Heart left ventricle (tissue), 16 donors: ENCODE measurements at regions not wholly inside any gene's neighbourhood (a gene's known extent, or its start where the extent isn't known, plus 50 kb on each side); places are given as distances from the start of the nearest gene placed in this dataset.

ENCODE experiments used
- ATAC-seq, 4 donors: fragments of 200-7000 bp; cut with Tn5 transposase; one replicate each; pipeline ENCODE4 v1.9.1; 2020 to 2022; ENCODE audit warnings: moderate library complexity in 4 of 4, mild to moderate bottlenecking in 3 of 4, moderate number of reproducible peaks in 1 of 4
- DNase-seq, 5 donors: peaks; one replicate each; pipeline ENCODE4 v3.0.0-alpha.2; 2020
- H3K27ac ChIP-seq, 12 donors: fragments of 200-600 bp; sonication (generic) in 4 of 12; one replicate each; pipeline versions ENCODE4 v1.5.0 to v1.8.0; 2016 to 2022; ENCODE audit warnings: mild to moderate bottlenecking in 2 of 12
- H3K27me3 ChIP-seq, 9 donors: fragments of 200-600 bp; sonication (generic) in 2 of 9; one replicate each; pipeline versions ENCODE4 v1.5.1 to v1.8.0; 2016 to 2022; ENCODE audit warnings: mild to moderate bottlenecking in 3 of 9
- H3K36me3 ChIP-seq, 9 donors: fragments of 200-600 bp; sonication (generic) in 2 of 9; one replicate each; pipeline versions ENCODE4 v1.5.0 to v1.8.0; 2018 to 2022; ENCODE audit warnings: mild to moderate bottlenecking in 2 of 9
- H3K4me1 ChIP-seq, 12 donors: fragments of 200-600 bp; sonication (generic) in 4 of 12; one replicate each; pipeline versions ENCODE4 v1.5.0 to v1.8.0; 2016 to 2022; ENCODE audit warnings: mild to moderate bottlenecking in 3 of 12
- H3K4me3 ChIP-seq, 12 donors: fragments of 200-600 bp; sonication (generic) in 4 of 12; one replicate each; pipeline versions ENCODE4 v1.5.0 to v1.8.0; 2017 to 2022; ENCODE audit warnings: mild to moderate bottlenecking in 9 of 12, moderate library complexity in 4 of 12
- H3K9me3 ChIP-seq, 12 donors: fragments of 200-600 bp; sonication (generic) in 4 of 12; one replicate each; pipeline versions ENCODE4 v1.5.0 to v1.8.0; 2016 to 2022; ENCODE audit warnings: mild to moderate bottlenecking in 1 of 12
- POLR2A ChIP-seq, 2 donors: fragments of 450-650 bp; IDR thresholded peaks; one replicate each; pipeline ENCODE4 v1.6.1; 2017; ENCODE audit warnings: antibody characterized with exemption in 2 of 2, mild to moderate bottlenecking in 2 of 2, moderate library complexity in 2 of 2
- WGBS, 4 donors: extraction: QIAGEN DNeasy Blood & Tissue Kit in 2 of 4; methylation state at CpG; one replicate each; pipeline versions ENCODE4 v1.1.5 to v1.1.7; 2013 to 2018; 5-methylcytosine and 5-hydroxymethylcytosine counted together
- intact Hi-C, 10 donors: fragments of 100-400 bp; cut with DNase I; formaldehyde crosslinking; loops; one replicate each; pipeline versions ENCODE4 v1.11.1 to v1.14.2; 2022
- TF ChIP-seq, protein P1 (sequence below), 12 donors: fragments of 200-600 bp; sonication (generic) in 4 of 12; IDR thresholded peaks; one replicate each; pipeline versions ENCODE4 v1.5.0 to v1.8.0; 2018 to 2022; ENCODE audit warnings: antibody characterized with exemption in 12 of 12, mild to moderate bottlenecking in 5 of 12
- donor health status: ischemic (EF 13 %, LVEDD 7.1; RV severe dilation, severe dysfunction).
- donor health status: healthy with polysubstance abuse.
- donor health status: DM: no; HTN: yes; CAD: no.
- donor health status: DM: no; HTN: no; CAD: no.
- donor health status: ischemic (EF 25% LVEDD 6.9; RV normal size, moderate dysfunction).
- donor health status: ischemic (EF 25% LVEDD 5.7; RV mildly dilated, moderate dysfunction).
- donor health status: healthy.
- donor health status: DM: yes; HTN: yes; CAD: no.
- donor health status: ischemic (EF 35%, LVEDD 5.7; RV mildly dilated, moderate dysfunction).
- donor health status: nonischemic (EF 11% LVEDD 7.7; RV severe dilation, severe dysfunction).
- donor health status: DM: yes; HTN: yes; CAD: no.
- donor health status: PGD.
- donor health status: ischemic (EF 29% LVEDD 5.4; RV normal size, mild dysfunction).
- donor health status: nonischemic (EF 23%, LVEDD 6.1; RV moderate dilation, normal function).

DNA sequence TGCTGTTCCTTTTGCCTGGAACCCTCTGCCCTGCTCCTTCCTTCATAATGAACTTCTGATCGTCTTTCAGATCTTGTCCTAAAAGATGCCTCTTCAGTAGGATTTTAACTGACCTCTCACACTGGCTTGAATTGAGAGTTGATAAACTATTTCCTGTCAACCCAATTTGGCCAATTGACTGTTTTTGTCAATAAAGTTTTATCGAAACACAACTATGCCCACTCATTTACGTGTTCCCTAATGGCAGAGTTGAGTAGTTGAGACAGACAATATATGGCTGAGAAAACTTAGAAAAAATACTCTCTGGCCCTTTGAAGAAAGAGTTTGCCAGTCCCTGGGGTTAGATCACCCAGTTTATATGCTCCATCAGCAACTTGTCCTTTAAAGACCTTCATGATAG lies 171.7 kb upstream of the TBX3 start:
- no peak for DNase-seq
- Histone ChIP-seq H3K27me3 (no peaks in the 10 kb centered on the region), H3K4me3 (no peak overlapping the region), H3K9me3 (peaks cover 0 to 10% (median 0%) of the 10 kb centered on the region in 12 donors), H3K4me1 (no peaks in the 10 kb centered on the region), H3K27ac (no peak overlapping the region), H3K36me3 (no peaks in the 10 kb centered on the region)
- ATAC-seq = no peak
- intact Hi-C loops = no loop called here
- TF ChIP-seq POLR2A (IDR thresholded peaks at IDR 0.05) = no peak
- TF ChIP-seq, protein P1, sequence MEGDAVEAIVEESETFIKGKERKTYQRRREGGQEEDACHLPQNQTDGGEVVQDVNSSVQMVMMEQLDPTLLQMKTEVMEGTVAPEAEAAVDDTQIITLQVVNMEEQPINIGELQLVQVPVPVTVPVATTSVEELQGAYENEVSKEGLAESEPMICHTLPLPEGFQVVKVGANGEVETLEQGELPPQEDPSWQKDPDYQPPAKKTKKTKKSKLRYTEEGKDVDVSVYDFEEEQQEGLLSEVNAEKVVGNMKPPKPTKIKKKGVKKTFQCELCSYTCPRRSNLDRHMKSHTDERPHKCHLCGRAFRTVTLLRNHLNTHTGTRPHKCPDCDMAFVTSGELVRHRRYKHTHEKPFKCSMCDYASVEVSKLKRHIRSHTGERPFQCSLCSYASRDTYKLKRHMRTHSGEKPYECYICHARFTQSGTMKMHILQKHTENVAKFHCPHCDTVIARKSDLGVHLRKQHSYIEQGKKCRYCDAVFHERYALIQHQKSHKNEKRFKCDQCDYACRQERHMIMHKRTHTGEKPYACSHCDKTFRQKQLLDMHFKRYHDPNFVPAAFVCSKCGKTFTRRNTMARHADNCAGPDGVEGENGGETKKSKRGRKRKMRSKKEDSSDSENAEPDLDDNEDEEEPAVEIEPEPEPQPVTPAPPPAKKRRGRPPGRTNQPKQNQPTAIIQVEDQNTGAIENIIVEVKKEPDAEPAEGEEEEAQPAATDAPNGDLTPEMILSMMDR (IDR thresholded peaks at IDR 0.05) = no peak
- 88 to 94% (median 92%) methylated on average over 3 of the region's 3 CpGs for WGBS, 4 donors

GRCh38 chr12:114852976-114853529 lies 169.1 kb upstream of the TBX3 start:
- 70 to 77% (median 75%) methylated on average over 10 of the region's 10 CpGs for WGBS, 4 donors
- no peak overlapping the region for H3K4me3 ChIP-seq
- peaks cover 0 to 3% (median 0%) of the 10 kb centered on the region in 12 donors for H3K4me1 ChIP-seq
- TF ChIP-seq, protein P1 (IDR thresholded peaks at IDR 0.05) = no peak
- no peak for TF ChIP-seq POLR2A (IDR thresholded peaks at IDR 0.05)
- H3K36me3 ChIP-seq = no peaks in the 10 kb centered on the region
- no peaks in the 10 kb centered on the region for H3K27me3 ChIP-seq
- ATAC-seq (no peak), DNase-seq (no peak)
- no peak overlapping the region for H3K27ac ChIP-seq
- intact Hi-C loops = no loop called here
- no peaks in the 10 kb centered on the region for H3K9me3 ChIP-seq

DNA sequence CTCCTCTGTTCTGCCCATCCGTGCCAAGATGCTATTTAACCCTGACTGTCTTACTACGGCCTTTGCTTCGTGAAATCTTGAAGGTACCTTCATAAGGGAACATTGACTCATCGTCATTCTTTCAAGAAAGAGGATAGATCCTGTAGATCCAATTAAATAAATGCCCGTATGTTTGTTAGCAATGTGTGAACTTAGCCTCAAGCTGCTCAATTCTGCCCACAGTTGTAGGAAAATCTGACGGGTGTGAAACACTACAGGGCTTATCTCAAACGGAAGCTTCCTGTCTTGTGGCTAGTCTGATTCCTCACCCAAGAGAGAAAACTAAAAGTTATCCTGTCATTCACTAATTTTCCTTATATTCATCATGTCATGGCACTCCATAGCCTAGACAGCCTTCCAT lies 168.0 kb upstream of the TBX3 start:
- Histone ChIP-seq H3K4me3 (no peak overlapping the region), H3K27ac (no peak overlapping the region), H3K36me3 (no peaks in the 10 kb centered on the region), H3K27me3 (no peaks in the 10 kb centered on the region), H3K4me1 (peaks cover 0 to 3% (median 0%) of the 10 kb centered on the region in 12 donors), H3K9me3 (no peaks in the 10 kb centered on the region)
- intact Hi-C loops = no loop called here
- TF ChIP-seq, protein P1 (IDR thresholded peaks at IDR 0.05) = no peak
- no peak for TF ChIP-seq POLR2A (IDR thresholded peaks at IDR 0.05)
- DNase-seq (no peak), ATAC-seq (no peak)
- 79 to 84% (median 81%) methylated on average over 7 of the region's 7 CpGs for WGBS, 4 donors

DNA sequence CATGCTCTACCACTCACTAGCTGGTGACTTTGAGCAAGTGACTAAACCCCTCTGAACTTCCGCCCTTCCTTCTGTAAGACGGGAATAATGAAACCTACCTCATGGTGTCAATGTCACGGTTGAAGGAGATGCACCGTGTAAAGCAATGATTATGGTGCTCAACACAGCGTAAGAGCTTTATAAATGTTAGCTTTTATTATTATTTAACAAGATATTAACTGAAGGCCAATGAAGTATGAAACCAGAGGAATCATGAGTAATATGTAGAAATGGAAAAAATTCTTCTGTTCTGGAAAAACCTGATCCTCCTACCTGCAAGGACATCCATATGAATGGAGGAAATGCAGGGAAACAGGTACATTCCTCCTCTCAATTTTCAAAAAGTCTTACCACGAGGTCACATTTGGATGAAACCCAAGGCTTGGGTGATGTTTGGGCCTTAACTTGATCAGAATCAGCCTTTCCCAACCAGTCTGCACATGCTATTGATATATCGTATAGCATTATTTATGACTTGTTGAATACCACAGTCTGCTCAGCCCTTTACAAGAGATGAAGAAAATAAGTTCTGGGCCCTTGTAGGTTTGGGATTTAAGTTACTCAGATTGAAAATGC lies 166.8 kb upstream of the TBX3 start:
- Histone ChIP-seq H3K36me3 (no peaks in the 10 kb centered on the region), H3K27ac (no peak overlapping the region), H3K9me3 (no peaks in the 10 kb centered on the region), H3K4me1 (peaks cover 0 to 5% (median 0%) of the 10 kb centered on the region in 12 donors), H3K4me3 (no peak overlapping the region), H3K27me3 (no peaks in the 10 kb centered on the region)
- ATAC-seq = no peak
- no peak for DNase-seq
- 92 to 94% (median 93%) methylated on average over 7 of the region's 7 CpGs for WGBS, 4 donors
- intact Hi-C loops = no loop called here
- TF ChIP-seq, protein P1 (IDR thresholded peaks at IDR 0.05) = no peak
- no peak for TF ChIP-seq POLR2A (IDR thresholded peaks at IDR 0.05)
